ENCODE measurements at regions not wholly inside any gene's neighbourhood (a gene's known extent, or its start where the extent isn't known, plus 50 kb on each side); places are given as distances from the start of the nearest gene placed in this dataset.
"Not testable (repeated sequence)": the region's sequence is repeated elsewhere in the genome, so short reads cannot be mapped to it uniquely, and the experiment has no call there.

DNA sequence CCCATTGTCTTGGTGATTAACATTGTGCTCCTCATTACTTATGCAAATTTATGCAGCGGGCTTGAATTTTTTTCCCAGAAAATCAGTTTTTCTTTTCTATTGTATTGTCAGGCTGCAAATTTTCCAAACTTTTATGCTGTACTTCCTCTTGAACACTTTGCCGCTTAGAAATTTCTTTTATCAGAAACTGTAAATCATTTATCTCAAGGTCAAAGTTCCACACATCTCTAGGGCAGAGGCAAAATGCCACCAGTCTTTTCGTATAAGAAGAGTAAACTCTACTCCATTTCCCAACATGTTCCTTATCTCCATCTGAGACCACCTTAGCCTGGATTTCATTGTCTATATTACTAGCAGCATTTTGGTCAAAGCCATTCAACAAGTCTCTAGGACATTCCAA lies 113.9 kb upstream of the OLFM3 start:
- no peaks in the 10 kb centered on the region for H3K4me1 Mint-ChIP-seq (ENCODE audit: low read depth, unreplicated experiment)
- no peak for DNase-seq
- H3K27me3 ChIP-seq (replicated peaks; ENCODE audit: control insufficient read depth, insufficient read depth, low read length), result no peaks in the 10 kb centered on the region
- BruUV-seq (replicated peaks), result no TSS peak
- H3K4me3 ChIP-seq (ENCODE audit: low read depth, low read length), result no peak overlapping the region
- intact Hi-C loops (cut with micrococcal nuclease; ENCODE audit: unreplicated experiment), result no loop called here
- H3K9me3 ChIP-seq, result no peaks in the 10 kb centered on the region
- H3K4me3 Mint-ChIP-seq (ENCODE audit: unreplicated experiment), result no peak overlapping the region
- H3K4me1 ChIP-seq, result no peaks in the 10 kb centered on the region
- TF ChIP-seq, protein P1, sequence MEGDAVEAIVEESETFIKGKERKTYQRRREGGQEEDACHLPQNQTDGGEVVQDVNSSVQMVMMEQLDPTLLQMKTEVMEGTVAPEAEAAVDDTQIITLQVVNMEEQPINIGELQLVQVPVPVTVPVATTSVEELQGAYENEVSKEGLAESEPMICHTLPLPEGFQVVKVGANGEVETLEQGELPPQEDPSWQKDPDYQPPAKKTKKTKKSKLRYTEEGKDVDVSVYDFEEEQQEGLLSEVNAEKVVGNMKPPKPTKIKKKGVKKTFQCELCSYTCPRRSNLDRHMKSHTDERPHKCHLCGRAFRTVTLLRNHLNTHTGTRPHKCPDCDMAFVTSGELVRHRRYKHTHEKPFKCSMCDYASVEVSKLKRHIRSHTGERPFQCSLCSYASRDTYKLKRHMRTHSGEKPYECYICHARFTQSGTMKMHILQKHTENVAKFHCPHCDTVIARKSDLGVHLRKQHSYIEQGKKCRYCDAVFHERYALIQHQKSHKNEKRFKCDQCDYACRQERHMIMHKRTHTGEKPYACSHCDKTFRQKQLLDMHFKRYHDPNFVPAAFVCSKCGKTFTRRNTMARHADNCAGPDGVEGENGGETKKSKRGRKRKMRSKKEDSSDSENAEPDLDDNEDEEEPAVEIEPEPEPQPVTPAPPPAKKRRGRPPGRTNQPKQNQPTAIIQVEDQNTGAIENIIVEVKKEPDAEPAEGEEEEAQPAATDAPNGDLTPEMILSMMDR (IDR thresholded peaks at IDR 0.05; ENCODE audit: insufficient read depth in 1 of 2, low read depth in 1 of 2, low read length in 1 of 2, severe bottlenecking in 1 of 2, unreplicated experiment in 1 of 2), result no peak
- no peaks in the 10 kb centered on the region for H3K9me3 Mint-ChIP-seq (ENCODE audit: unreplicated experiment)
- H3K36me3 ChIP-seq (ENCODE audit: control insufficient read depth, insufficient read depth, low read length), result no peaks in the 10 kb centered on the region
- no peaks in the 10 kb centered on the region for H3K27me3 Mint-ChIP-seq (ENCODE audit: insufficient read depth, unreplicated experiment)
- no peak overlapping the region for H3K27ac Mint-ChIP-seq (ENCODE audit: unreplicated experiment)
- no peaks in the 10 kb centered on the region for H3K36me3 Mint-ChIP-seq (ENCODE audit: insufficient read depth, unreplicated experiment)
- ChIA-PET CTCF (no interaction called here), POLR2A (no interaction called here)

DNA sequence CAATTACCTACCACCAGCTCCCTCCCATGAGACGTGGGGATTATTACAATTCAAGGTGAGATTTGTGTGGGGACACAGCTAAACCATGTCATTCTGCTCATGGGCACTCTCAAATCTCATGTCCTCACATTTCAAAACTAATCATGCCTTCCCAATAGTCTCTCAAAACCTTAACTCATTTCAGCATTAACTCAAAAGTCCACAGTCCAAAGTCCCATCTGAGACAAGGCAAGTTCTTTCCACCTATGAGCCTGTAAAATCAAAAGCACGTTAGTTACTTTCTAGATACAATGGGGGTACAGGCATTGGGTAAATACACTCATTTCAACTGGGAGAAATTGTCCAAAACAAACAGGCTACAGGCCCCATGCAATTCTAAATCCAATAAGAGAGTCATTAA lies 112.8 kb upstream of the OLFM3 start:
- H3K9me3 Mint-ChIP-seq (ENCODE audit: unreplicated experiment); CTCF ChIA-PET; H3K4me3 ChIP-seq (ENCODE audit: low read depth, low read length); POLR2A ChIA-PET; H3K27ac Mint-ChIP-seq (ENCODE audit: unreplicated experiment); BruUV-seq (replicated peaks); H3K36me3 Mint-ChIP-seq (ENCODE audit: insufficient read depth, unreplicated experiment); DNase-seq; H3K27me3 Mint-ChIP-seq (ENCODE audit: insufficient read depth, unreplicated experiment); H3K4me1 Mint-ChIP-seq (ENCODE audit: low read depth, unreplicated experiment); H3K4me3 Mint-ChIP-seq (ENCODE audit: unreplicated experiment); H3K4me1 ChIP-seq; H3K9me3 ChIP-seq; H3K27me3 ChIP-seq (replicated peaks; ENCODE audit: control insufficient read depth, insufficient read depth, low read length); intact Hi-C loops (cut with micrococcal nuclease; ENCODE audit: unreplicated experiment); H3K36me3 ChIP-seq (ENCODE audit: control insufficient read depth, insufficient read depth, low read length): not testable (repeated sequence)

DNA sequence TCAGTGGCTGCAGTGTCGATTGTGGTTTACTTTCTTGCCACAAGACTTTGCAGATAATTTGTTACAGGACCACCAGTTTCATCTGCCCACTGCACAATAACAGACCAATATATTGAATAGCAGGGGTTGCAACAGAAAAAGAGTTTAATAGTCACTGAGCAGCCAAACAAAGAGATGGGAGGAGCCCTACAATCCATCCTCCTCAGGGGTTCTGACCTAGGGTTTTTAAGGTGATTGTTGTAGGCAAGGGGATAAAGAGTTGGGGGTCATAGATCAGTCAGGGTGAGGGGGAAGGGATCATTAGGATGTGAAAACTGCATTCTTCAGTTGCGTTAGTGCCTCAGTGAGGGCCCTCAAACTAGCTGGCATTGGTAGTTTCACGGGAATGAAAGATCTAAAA lies 110.7 kb upstream of the OLFM3 start:
- Mint-ChIP-seq H3K36me3 (ENCODE audit: insufficient read depth, unreplicated experiment) (no peaks in the 10 kb centered on the region), H3K4me1 (ENCODE audit: low read depth, unreplicated experiment) (no peaks in the 10 kb centered on the region), H3K4me3 (ENCODE audit: unreplicated experiment) (no peak overlapping the region), H3K27me3 (ENCODE audit: insufficient read depth, unreplicated experiment) (no peaks in the 10 kb centered on the region), H3K27ac (ENCODE audit: unreplicated experiment) (no peak overlapping the region), H3K9me3 (ENCODE audit: unreplicated experiment) (no peaks in the 10 kb centered on the region)
- no TSS peak for BruUV-seq (replicated peaks)
- CTCF ChIA-PET, result no interaction called here
- intact Hi-C loops (cut with micrococcal nuclease; ENCODE audit: unreplicated experiment), result no loop called here
- no peak for DNase-seq
- H3K9me3 ChIP-seq, result no peaks in the 10 kb centered on the region
- H3K27me3 ChIP-seq (replicated peaks; ENCODE audit: control insufficient read depth, insufficient read depth, low read length), result no peaks in the 10 kb centered on the region
- POLR2A ChIA-PET, result no interaction called here
- no peaks in the 10 kb centered on the region for H3K4me1 ChIP-seq
- no peaks in the 10 kb centered on the region for H3K36me3 ChIP-seq (ENCODE audit: control insufficient read depth, insufficient read depth, low read length)
- TF ChIP-seq, protein P1 (IDR thresholded peaks at IDR 0.05; ENCODE audit: insufficient read depth in 1 of 2, low read depth in 1 of 2, low read length in 1 of 2, severe bottlenecking in 1 of 2, unreplicated experiment in 1 of 2), result no peak
- no peak overlapping the region for H3K4me3 ChIP-seq (ENCODE audit: low read depth, low read length)

DNA sequence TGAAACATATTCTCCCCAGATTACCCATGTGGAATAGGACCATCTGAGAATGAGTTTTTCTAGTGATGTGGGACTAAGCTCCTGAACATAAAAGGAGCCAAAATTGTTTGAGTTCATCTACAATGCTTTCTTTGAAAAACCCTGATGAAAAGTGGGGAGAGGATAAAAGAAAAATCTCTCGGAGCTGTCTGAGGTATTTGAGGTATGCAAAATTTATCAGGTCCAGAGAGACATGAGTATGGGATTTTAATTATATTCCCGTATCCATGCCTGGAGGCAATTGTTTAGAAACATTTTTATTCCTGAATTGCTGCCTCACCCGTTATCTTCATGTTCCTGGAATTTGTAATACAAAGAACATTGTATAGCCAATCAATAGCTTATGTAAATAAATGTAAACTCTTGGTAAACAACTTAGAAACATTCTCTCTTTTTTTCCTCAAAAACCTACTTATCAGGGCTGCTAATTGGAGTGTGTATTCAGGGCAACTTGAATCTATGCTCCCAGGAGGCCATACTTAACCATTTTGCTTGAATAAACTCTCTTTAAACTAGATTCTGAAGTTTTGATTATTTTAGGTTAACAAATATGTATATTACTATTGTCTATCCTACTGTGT lies 109.3 kb upstream of the OLFM3 start:
- Histone ChIP-seq H3K4me3 (ENCODE audit: low read depth, low read length) (no peak overlapping the region), H3K4me1 (no peaks in the 10 kb centered on the region), H3K27me3 (replicated peaks; ENCODE audit: control insufficient read depth, insufficient read depth, low read length) (no peaks in the 10 kb centered on the region), H3K36me3 (ENCODE audit: control insufficient read depth, insufficient read depth, low read length) (no peaks in the 10 kb centered on the region), H3K9me3 (no peaks in the 10 kb centered on the region)
- Mint-ChIP-seq H3K4me1 (ENCODE audit: low read depth, unreplicated experiment) (no peaks in the 10 kb centered on the region), H3K27me3 (ENCODE audit: insufficient read depth, unreplicated experiment) (no peaks in the 10 kb centered on the region), H3K4me3 (ENCODE audit: unreplicated experiment) (no peak overlapping the region), H3K27ac (ENCODE audit: unreplicated experiment) (no peak overlapping the region), H3K36me3 (ENCODE audit: insufficient read depth, unreplicated experiment) (no peaks in the 10 kb centered on the region), H3K9me3 (ENCODE audit: unreplicated experiment) (no peaks in the 10 kb centered on the region)
- intact Hi-C loops (cut with micrococcal nuclease; ENCODE audit: unreplicated experiment), result no loop called here
- no peak for DNase-seq
- BruUV-seq (replicated peaks), result no TSS peak
- ChIA-PET CTCF (no interaction called here), POLR2A (no interaction called here)
- TF ChIP-seq, protein P1 (IDR thresholded peaks at IDR 0.05; ENCODE audit: insufficient read depth in 1 of 2, low read depth in 1 of 2, low read length in 1 of 2, severe bottlenecking in 1 of 2, unreplicated experiment in 1 of 2), result no peak

Measured in Caco-2 (cell line).